ENCODE measurements at regions not wholly inside any gene's neighbourhood (a gene's known extent, or its start where the extent isn't known, plus 50 kb on each side); places are given as distances from the start of the nearest gene placed in this dataset.

DNA sequence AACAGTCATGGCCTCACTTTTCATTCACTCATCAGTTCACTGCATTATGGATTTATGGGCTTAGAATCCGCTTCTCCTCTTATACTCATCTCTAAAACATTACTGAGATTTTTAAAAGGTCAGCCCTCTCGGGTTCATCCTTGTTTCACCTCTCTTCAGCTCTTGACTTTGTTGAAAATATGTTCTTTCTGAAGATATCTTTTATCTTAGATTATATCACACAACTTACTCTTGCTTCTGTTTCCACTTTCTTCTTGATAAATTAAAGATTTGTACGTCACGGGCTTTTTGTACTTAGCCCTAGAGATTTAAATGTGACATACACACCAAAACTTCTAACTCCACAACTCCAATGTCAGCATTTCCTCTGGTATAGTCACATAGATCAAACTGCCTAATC, 342.5 kb upstream of the TMEM229A start:
- ATAC-seq (replicated peaks): no peak
- Mint-ChIP-seq H3K27ac (no peak overlapping the region), H3K4me3 (no peak overlapping the region)

GRCh38 chr7:124369310-124369709, 336.4 kb upstream of the TMEM229A start:
- Mint-ChIP-seq H3K4me3 (no peak overlapping the region), H3K9me3 (peaks cover 1 to 7% of the 10 kb centered on the region in 2 donors), H3K36me3 (ENCODE audit: insufficient read depth) (no peaks in the 10 kb centered on the region), H3K27ac (no peak overlapping the region), H3K4me1 (ENCODE audit: low read depth in 2 of 2) (no peaks in the 10 kb centered on the region), H3K27me3 (no peaks in the 10 kb centered on the region)
- no peak for DNase-seq
- ATAC-seq (replicated peaks): no peak

More for the DNA sequence above, 342.5 kb upstream of the TMEM229A start:
- no peak for DNase-seq
- H3K4me1 Mint-ChIP-seq (ENCODE audit: low read depth in 2 of 2): no peaks in the 10 kb centered on the region
- peaks cover 4% of the 10 kb centered on the region for H3K36me3 Mint-ChIP-seq (ENCODE audit: insufficient read depth)
- H3K9me3 Mint-ChIP-seq: peaks cover 9% of the 10 kb centered on the region in 2 donors
- H3K27me3 Mint-ChIP-seq: no peaks in the 10 kb centered on the region

DNA sequence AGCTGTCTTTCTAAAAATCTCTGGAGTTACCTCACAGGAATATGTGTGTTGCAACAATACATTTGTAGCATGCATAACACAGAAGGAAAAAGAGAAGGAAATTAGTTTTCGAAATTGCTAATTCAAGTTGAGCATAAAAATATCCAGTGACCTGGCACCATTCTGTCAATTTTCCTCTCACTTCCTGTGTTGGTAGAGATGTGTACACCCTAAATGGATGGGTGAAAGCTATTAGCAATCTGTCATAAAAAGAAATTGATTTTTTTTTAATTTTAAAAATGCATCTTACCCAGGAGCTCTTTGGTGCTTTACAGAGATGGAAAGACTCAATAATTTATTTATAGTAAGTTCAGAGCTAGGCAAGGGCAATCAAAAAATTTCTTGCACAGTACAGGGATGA, 333.3 kb upstream of the TMEM229A start:
- H3K36me3 Mint-ChIP-seq (ENCODE audit: insufficient read depth): no peaks in the 10 kb centered on the region
- no peak for DNase-seq
- no peaks in the 10 kb centered on the region for H3K4me1 Mint-ChIP-seq (ENCODE audit: low read depth in 2 of 2)
- H3K4me3 Mint-ChIP-seq: no peak overlapping the region
- no peak overlapping the region for H3K27ac Mint-ChIP-seq
- no peak for ATAC-seq (replicated peaks)
- H3K9me3 Mint-ChIP-seq: peaks cover 7 to 12% of the 10 kb centered on the region in 2 donors
- no peaks in the 10 kb centered on the region for H3K27me3 Mint-ChIP-seq

DNA sequence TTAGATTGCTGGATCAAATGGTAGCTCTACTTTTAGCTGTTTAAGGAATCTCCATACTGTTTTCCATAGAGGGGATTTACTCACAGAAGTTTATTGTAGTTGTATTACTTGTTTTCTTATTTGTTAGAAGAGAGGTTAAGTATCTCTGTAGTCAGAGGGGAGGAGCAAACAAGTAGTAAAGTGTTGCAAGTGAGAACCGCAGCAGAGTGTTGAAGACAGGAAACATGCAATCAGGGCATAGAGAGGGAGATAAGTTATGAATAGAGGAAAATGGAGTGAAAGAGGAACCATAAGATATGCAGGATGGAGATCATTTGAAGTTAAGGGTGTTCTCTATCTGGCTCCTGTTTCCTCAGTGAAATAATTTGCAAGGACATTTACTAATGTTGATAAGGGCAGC, 331.4 kb upstream of the TMEM229A start:
- H3K36me3 Mint-ChIP-seq (ENCODE audit: insufficient read depth): no peaks in the 10 kb centered on the region
- no peaks in the 10 kb centered on the region for H3K27me3 Mint-ChIP-seq
- DNase-seq (no peak), ATAC-seq (replicated peaks) (no peak)
- peaks cover 8 to 12% of the 10 kb centered on the region in 2 donors for H3K9me3 Mint-ChIP-seq
- no peak overlapping the region for H3K27ac Mint-ChIP-seq
- no peak overlapping the region for H3K4me3 Mint-ChIP-seq
- no peaks in the 10 kb centered on the region for H3K4me1 Mint-ChIP-seq (ENCODE audit: low read depth in 2 of 2)

DNA sequence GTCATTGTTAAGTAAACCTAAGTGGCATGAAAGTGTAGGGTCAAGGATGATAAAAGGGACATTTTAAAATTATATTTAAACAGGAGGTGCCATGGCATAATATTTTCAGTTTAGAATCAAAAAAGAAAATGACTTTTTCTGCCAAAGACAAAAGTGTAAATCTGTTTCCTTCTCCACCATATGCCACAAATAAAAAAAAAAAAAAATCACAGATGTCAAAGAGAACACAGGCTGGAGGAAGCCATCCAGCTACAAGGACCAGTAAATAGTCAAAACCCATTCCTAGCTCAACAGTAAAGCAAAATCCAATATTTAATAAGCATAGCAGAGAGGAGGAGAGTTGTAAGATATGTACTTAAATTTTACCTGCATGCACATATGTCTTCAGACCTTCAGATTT, 321.3 kb upstream of the TMEM229A start:
- DNase-seq: no peak
- no peak for ATAC-seq (replicated peaks)
- Mint-ChIP-seq H3K36me3 (ENCODE audit: insufficient read depth) (no peaks in the 10 kb centered on the region), H3K27me3 (no peaks in the 10 kb centered on the region), H3K4me1 (ENCODE audit: low read depth in 2 of 2) (no peaks in the 10 kb centered on the region), H3K4me3 (no peak overlapping the region), H3K9me3 (peaks cover 3 to 17% of the 10 kb centered on the region in 2 donors), H3K27ac (no peak overlapping the region)

GRCh38 chr7:124351950-124352349, 319.1 kb upstream of the TMEM229A start:
- Mint-ChIP-seq H3K27me3 (no peaks in the 10 kb centered on the region), H3K4me1 (ENCODE audit: low read depth in 2 of 2) (no peaks in the 10 kb centered on the region), H3K27ac (no peak overlapping the region), H3K9me3 (peaks cover 6 to 21% of the 10 kb centered on the region in 2 donors), H3K36me3 (ENCODE audit: insufficient read depth) (no peaks in the 10 kb centered on the region), H3K4me3 (no peak overlapping the region)
- DNase-seq (no peak), ATAC-seq (replicated peaks) (no peak)

- no peaks in the 10 kb centered on the region for H3K4me1 Mint-ChIP-seq (ENCODE audit: low read depth in 2 of 2)
- H3K27ac Mint-ChIP-seq: no peak overlapping the region
- no peaks in the 10 kb centered on the region for H3K36me3 Mint-ChIP-seq (ENCODE audit: insufficient read depth)
- ATAC-seq (replicated peaks) (no peak), DNase-seq (no peak)
- H3K9me3 Mint-ChIP-seq: peaks cover 12 to 32% of the 10 kb centered on the region in 2 donors
- no peaks in the 10 kb centered on the region for H3K27me3 Mint-ChIP-seq
- no peak overlapping the region for H3K4me3 Mint-ChIP-seq
These were observed 316.6 kb upstream of the TMEM229A start for GRCh38 chr7:124349443-124349842.

GRCh38 chr7:124338861-124339260, 306.0 kb upstream of the TMEM229A start:
- ATAC-seq (replicated peaks) (no peak), DNase-seq (no peak)
- Mint-ChIP-seq H3K27me3 (no peaks in the 10 kb centered on the region), H3K27ac (no peak overlapping the region), H3K4me3 (no peak overlapping the region), H3K9me3 (peaks cover 4 to 7% of the 10 kb centered on the region in 2 donors), H3K4me1 (ENCODE audit: low read depth in 2 of 2) (no peaks in the 10 kb centered on the region), H3K36me3 (ENCODE audit: insufficient read depth) (no peaks in the 10 kb centered on the region)

DNA sequence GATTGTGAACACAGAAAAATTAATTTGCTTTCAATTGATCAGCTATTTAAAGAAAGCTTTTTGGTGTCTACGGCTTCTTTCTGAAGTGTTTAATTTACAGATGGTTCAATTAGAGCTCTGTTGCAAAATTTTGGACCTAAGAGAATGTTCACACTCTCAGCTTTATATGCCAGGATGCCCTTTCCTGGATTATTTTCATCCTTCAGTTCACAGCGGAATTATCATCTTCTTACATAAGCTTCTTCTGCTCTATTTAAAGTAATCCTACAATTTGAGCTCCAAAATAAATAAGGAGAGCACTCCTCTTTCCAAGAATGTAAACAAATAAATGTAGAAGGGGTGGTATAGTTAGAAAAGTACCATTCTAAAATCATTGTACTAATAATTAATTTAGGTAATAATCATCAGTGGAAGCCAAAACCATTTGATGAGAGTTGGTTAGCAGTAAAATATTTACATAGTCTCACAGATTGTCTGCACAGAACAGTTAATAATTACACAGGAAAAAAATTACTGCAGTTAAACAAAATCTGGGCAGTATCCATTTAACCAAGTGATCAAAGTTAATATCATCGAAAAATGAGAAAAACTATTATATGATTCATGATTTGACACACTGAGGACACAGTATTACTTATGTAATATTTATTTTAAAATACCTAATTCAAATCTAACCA, 298.0 kb upstream of the TMEM229A start:
- peaks cover 6 to 14% of the 10 kb centered on the region in 2 donors for H3K9me3 Mint-ChIP-seq
- H3K4me3 Mint-ChIP-seq: no peak overlapping the region
- H3K4me1 Mint-ChIP-seq (ENCODE audit: low read depth in 2 of 2): no peaks in the 10 kb centered on the region
- H3K27me3 Mint-ChIP-seq: no peaks in the 10 kb centered on the region
- no peak overlapping the region for H3K27ac Mint-ChIP-seq
- DNase-seq: no peak
- H3K36me3 Mint-ChIP-seq (ENCODE audit: insufficient read depth): peaks cover 3% of the 10 kb centered on the region
- ATAC-seq (replicated peaks): no peak

DNA sequence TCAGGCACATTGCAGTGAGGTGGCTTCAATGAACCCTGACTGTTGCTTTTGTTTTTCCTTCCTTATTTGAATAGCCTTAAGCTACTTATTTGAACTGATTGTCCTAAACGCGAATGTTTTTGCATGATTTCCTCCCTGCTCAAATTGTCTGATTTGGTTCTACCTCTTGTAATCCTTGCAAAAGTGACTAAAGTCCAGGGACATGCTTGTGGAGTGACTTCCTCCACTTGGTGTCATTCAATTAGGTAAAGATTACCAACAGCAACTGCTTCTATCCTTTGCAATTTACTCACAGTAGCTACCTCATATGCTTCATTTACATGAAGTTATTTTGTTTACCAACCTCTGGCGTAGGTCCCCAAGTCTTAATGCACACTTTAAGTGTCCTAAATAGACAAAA, 295.9 kb upstream of the TMEM229A start:
- peaks cover 3% of the 10 kb centered on the region for H3K36me3 Mint-ChIP-seq (ENCODE audit: insufficient read depth)
- H3K27me3 Mint-ChIP-seq: no peaks in the 10 kb centered on the region
- H3K9me3 Mint-ChIP-seq: peaks cover 8 to 14% of the 10 kb centered on the region in 2 donors
- H3K27ac Mint-ChIP-seq: no peak overlapping the region
- ATAC-seq (replicated peaks) (no peak), DNase-seq (no peak)
- no peak overlapping the region for H3K4me3 Mint-ChIP-seq
- no peaks in the 10 kb centered on the region for H3K4me1 Mint-ChIP-seq (ENCODE audit: low read depth in 2 of 2)

- H3K36me3 Mint-ChIP-seq (ENCODE audit: insufficient read depth): peaks cover 3% of the 10 kb centered on the region
- no peak overlapping the region for H3K4me3 Mint-ChIP-seq
- peaks cover 0 to 4% of the 10 kb centered on the region in 2 donors for H3K9me3 Mint-ChIP-seq
- no peaks in the 10 kb centered on the region for H3K4me1 Mint-ChIP-seq (ENCODE audit: low read depth in 2 of 2)
- no peak for DNase-seq
- ATAC-seq (replicated peaks): no peak
- no peaks in the 10 kb centered on the region for H3K27me3 Mint-ChIP-seq
- H3K27ac Mint-ChIP-seq: no peak overlapping the region
These were observed 291.4 kb upstream of the TMEM229A start for GRCh38 chr7:124324262-124324661.

DNA sequence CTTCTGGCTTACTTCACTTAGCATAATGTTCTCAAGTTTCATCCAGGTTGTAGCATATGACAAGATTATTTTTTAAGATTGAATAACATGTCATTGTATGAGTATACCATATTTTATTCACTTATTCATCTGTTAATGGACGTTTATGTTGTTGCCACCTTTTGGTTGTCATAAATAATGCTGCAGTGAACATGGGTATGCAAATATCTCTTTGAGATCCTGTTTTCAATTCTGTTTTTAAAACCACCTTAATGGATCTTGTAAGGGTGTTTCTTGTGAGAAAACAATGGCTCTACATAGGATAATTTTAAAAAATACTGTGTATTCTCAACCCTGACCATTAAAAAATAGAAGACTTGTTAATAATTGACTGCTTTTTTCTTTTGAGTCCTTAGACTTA, 290.7 kb upstream of the TMEM229A start:
- no peak overlapping the region for H3K27ac Mint-ChIP-seq
- peaks cover 0 to 4% of the 10 kb centered on the region in 2 donors for H3K9me3 Mint-ChIP-seq
- H3K27me3 Mint-ChIP-seq: no peaks in the 10 kb centered on the region
- no peak for ATAC-seq (replicated peaks)
- no peaks in the 10 kb centered on the region for H3K4me1 Mint-ChIP-seq (ENCODE audit: low read depth in 2 of 2)
- H3K36me3 Mint-ChIP-seq (ENCODE audit: insufficient read depth): peaks cover 3% of the 10 kb centered on the region
- no peak for DNase-seq
- H3K4me3 Mint-ChIP-seq: no peak overlapping the region

DNA sequence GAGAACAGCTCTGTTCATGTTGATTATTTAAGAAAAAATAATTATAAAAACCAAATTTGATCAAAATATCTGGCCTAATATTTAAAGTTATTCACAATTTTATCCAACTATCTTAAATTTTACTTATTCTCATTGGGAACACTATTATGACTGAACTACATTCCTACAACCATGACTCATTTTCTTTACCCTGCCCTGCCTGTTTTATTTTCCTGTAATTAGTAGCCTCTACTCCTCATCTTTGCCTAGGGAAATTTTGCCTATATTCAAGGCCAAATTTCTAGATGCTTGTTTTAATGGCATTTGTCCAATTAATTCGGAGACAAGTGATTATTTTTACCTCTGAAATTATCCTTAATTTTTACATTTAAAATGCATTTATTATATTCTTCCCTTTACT, 289.7 kb upstream of the TMEM229A start:
- Mint-ChIP-seq H3K27me3 (no peaks in the 10 kb centered on the region), H3K9me3 (peaks cover 0 to 4% of the 10 kb centered on the region in 2 donors), H3K36me3 (ENCODE audit: insufficient read depth) (no peaks in the 10 kb centered on the region), H3K4me3 (no peak overlapping the region), H3K4me1 (ENCODE audit: low read depth in 2 of 2) (no peaks in the 10 kb centered on the region), H3K27ac (no peak overlapping the region)
- ATAC-seq (replicated peaks) (no peak), DNase-seq (no peak)

- no peaks in the 10 kb centered on the region for H3K4me1 Mint-ChIP-seq (ENCODE audit: low read depth in 2 of 2)
- no peak overlapping the region for H3K4me3 Mint-ChIP-seq
- no peaks in the 10 kb centered on the region for H3K27me3 Mint-ChIP-seq
- DNase-seq (no peak), ATAC-seq (replicated peaks) (no peak)
- peaks cover 0 to 5% of the 10 kb centered on the region in 2 donors for H3K9me3 Mint-ChIP-seq
- no peaks in the 10 kb centered on the region for H3K36me3 Mint-ChIP-seq (ENCODE audit: insufficient read depth)
- no peak overlapping the region for H3K27ac Mint-ChIP-seq
These were observed 286.0 kb upstream of the TMEM229A start for GRCh38 chr7:124318721-124319450.
